ENCODE measurements at regions not wholly inside any gene's neighbourhood (a gene's known extent, or its start where the extent isn't known, plus 50 kb on each side); places are given as distances from the start of the nearest gene placed in this dataset.

DNA sequence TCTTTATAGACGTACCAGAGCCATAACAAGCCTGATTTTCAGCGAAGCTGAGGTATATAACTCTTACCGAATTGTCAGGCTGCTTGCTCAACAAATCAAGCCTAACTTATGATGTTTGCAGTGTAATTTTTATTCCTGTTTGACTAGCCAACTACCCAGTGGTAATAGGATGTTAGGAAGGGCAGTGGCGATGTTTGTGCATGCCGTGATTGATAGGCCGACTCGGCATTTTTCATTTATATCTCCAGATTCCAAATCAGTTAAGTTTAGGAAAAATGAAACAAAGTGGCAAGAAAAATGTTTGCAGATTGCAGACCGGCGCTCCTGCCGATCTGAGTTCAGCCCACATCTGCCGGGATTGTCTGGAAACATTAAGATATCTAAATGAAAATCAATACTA is 401.6 kb upstream of the ZNF507 start:
- TF ChIP-seq, protein P1, sequence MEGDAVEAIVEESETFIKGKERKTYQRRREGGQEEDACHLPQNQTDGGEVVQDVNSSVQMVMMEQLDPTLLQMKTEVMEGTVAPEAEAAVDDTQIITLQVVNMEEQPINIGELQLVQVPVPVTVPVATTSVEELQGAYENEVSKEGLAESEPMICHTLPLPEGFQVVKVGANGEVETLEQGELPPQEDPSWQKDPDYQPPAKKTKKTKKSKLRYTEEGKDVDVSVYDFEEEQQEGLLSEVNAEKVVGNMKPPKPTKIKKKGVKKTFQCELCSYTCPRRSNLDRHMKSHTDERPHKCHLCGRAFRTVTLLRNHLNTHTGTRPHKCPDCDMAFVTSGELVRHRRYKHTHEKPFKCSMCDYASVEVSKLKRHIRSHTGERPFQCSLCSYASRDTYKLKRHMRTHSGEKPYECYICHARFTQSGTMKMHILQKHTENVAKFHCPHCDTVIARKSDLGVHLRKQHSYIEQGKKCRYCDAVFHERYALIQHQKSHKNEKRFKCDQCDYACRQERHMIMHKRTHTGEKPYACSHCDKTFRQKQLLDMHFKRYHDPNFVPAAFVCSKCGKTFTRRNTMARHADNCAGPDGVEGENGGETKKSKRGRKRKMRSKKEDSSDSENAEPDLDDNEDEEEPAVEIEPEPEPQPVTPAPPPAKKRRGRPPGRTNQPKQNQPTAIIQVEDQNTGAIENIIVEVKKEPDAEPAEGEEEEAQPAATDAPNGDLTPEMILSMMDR (IDR thresholded peaks at IDR 0.05; ENCODE audit: control extremely low read depth in 1 of 3, insufficient read depth in 1 of 3, low read depth in 1 of 3, low read length in 3 of 3) = no peak
- TF ChIP-seq HDAC2 (IDR thresholded peaks at IDR 0.05; ENCODE audit: borderline replicate concordance in 1 of 2, low read depth in 2 of 2, low read length in 2 of 2) = no peak
- TF ChIP-seq BRCA1 (IDR thresholded peaks at IDR 0.05; ENCODE audit: low read depth, low read length) = no peak
